T-helper 22 cell (primary cell): ENCODE measurements at regions not wholly inside any gene's neighbourhood (a gene's known extent, or its start where the extent isn't known, plus 50 kb on each side); places are given as distances from the start of the nearest gene placed in this dataset.

Experiments
- DNase-seq: peaks from one replicate; pipeline ENCODE4 v3.0.0-alpha.2; 2020; ENCODE audit warnings: low read depth

GRCh38 chrX:88424071-88424470 lies 323.0 kb upstream of the CPXCR1 start:
- no peak for DNase-seq

GRCh38 chrX:88424541-88424940 lies 322.5 kb upstream of the CPXCR1 start:
- DNase-seq = no peak

- DNase-seq = no peak
These were observed 321.3 kb upstream of the CPXCR1 start for GRCh38 chrX:88425739-88426138.

- no peak for DNase-seq
These were observed 309.5 kb upstream of the CPXCR1 start for GRCh38 chrX:88437563-88437962.

- no peak for DNase-seq
These were observed 308.8 kb upstream of the CPXCR1 start for GRCh38 chrX:88438209-88438608.

GRCh38 chrX:88439935-88440334 lies 307.1 kb upstream of the CPXCR1 start:
- DNase-seq = no peak
